CD4-positive, alpha-beta T cell treated with Interleukin-10 for 1 hour (primary cell): ENCODE measurements at regions not wholly inside any gene's neighbourhood (a gene's known extent, or its start where the extent isn't known, plus 50 kb on each side); places are given as distances from the start of the nearest gene placed in this dataset.
"Not testable (repeated sequence)": the region's sequence is repeated elsewhere in the genome, so short reads cannot be mapped to it uniquely, and the experiment has no call there.

Experiments
- DNase-seq: peaks from one replicate; pipeline ENCODE4 v3.0.0-alpha.2; 2020

DNA sequence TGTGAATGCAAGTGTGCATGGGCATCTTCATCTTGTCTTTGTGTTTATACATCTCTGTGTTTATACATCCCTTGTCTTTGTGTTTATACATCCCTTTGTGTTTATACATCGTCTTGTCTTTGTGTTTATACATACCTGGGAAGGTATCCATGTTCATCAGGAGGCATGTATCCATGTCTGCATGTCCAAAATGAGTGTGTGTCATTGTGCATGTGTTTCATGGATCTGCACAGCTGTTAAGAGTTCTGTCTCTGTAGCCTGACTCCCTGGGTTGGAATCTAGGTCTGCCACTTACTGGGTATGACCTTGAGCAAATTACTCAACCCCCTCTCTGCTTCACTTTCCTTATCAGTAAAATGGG is 50.1 kb upstream of the SIRPA start:
- DNase-seq, result no peak

DNA sequence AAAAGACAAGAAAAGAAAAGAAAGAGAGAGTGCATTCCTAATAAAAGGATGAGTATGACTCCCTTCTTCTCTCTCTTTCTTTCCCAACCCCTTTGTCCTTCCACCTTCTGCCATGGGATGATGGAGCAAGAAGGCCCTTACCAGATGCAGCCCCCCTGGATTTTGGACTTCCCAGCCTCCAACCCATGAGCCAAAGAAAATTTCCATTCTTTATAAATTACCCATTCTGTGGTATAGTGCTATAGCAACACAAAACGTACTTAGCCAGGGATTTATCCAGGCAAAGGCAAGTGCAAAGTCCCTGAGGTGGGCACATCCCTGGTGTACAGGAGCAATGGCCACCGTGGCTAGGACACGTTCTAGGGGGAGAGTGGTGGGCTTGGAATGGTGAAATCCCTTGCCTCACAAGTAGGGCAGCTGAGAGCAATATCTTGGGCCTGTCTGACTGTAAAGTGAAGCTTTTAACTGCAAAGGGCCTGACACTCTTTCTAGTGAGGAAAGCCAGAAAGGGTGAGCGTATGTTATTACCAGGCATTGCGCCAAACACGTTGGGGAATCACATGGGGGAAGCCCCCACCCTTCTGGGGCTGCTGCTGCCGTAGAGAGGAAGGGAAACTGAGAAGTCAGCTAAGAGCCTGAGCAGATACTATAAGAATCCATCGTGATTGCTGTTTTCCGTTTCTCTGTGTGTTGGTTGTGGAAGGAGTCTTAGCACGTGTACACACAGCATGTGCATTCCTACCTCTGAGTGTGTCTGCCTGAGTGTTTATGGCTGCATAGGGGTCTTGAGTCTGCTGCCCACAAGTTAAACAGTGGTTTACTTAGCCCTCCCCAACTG is 50.7 kb upstream of the SIRPA start:
- DNase-seq, result peak; percentile 15

DNA sequence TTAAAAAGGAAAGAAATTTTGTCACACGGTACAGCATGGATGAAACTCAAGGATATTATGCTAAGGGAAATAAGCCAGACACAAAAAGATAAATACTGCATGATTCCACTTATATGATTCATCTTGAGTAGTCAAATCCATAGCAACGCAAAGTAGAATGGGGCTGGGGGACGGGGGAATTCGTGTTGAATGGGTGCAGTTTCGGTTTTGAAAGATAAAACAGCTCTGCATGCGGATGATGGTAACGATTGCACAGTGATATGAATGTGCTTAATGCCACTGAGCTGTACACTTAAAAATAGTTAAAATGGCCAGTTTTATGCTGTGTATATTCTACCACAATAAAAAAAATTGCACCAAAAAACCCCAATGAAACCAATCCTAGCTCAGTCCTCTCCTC is 52.9 kb upstream of the SIRPA start:
- DNase-seq, result no peak

GRCh38 chr20:1841554-1842140 is 53.6 kb upstream of the SIRPA start:
- no peak for DNase-seq

GRCh38 chr20:1840817-1841553 is 54.2 kb upstream of the SIRPA start:
- DNase-seq, result no peak

GRCh38 chr20:1839376-1840317 is 55.6 kb upstream of the SIRPA start:
- not testable (repeated sequence) for DNase-seq

DNA sequence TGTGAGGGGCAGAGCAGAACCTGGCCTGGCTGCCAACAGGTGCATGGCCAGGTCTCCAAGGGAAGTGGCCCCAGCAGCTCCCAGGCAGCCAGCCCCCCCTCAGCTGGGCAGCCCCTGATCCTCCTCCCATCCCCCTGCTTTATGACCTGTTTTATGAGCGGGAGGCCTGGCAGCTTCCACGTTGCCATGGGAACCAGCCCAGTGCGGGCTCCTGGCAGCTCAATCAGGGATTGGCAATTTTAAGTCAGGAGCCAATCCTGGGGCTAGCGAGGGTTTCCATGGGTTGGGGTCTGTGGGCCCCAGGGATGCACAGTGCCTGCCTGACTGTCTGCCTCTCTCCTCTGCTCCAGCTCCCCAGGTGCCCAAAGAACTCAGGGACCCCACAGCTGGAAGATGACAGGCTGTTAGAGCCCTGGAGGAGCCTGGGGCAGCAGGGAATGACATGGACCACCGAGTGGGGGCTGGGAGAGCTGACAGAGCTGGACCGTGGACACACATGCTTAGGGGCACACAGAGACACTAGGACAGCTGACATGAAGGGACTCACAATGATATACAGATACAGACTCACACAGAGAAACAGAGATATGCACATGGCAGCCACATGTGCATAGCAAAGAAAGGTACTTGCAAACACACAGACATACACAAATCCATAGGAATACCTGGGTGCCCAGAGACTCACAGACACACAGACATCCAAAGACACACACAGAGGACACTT is 56.5 kb upstream of the SIRPA start:
- DNase-seq, result no peak

DNA sequence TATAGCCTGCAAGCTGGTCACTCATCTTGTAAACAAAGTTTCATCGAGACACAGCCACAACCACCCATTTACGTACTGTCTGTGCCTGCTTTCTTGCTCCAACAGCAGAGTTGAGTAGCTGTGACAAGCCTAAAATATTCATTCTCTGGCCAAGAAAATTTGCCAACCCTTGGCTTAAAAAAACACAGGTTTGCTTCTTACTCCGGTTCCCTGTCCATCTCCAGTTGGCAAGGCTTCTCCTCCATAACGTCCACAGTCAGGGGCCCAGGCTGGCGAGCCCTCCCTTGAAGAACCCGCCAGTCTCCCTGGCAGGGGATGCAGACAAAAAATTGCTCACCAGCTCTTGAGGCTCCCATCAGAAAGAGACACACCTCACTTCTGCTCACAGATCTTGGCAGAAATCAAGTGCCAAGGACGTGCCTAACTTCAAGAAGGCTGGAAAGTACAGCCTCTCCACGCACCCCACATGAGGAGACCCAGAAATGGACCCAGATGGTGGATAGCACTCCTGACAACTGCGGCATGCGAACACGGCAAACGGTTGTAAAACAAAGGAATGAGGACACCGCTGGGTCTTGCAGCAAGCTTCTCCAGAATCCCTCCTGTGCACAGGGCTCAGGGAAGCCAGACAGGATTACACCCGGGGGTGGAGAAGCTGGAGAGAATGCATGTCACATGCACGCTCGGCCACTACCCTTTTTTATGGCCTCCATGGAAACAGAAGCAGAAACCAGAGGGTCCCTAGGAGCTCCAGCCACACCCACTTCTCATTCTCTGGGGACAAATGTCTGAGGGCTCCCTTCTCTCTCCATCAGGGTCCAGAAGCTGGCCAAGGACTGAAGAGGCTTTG is 59.8 kb upstream of the SIRPA start:
- no peak for DNase-seq

DNA sequence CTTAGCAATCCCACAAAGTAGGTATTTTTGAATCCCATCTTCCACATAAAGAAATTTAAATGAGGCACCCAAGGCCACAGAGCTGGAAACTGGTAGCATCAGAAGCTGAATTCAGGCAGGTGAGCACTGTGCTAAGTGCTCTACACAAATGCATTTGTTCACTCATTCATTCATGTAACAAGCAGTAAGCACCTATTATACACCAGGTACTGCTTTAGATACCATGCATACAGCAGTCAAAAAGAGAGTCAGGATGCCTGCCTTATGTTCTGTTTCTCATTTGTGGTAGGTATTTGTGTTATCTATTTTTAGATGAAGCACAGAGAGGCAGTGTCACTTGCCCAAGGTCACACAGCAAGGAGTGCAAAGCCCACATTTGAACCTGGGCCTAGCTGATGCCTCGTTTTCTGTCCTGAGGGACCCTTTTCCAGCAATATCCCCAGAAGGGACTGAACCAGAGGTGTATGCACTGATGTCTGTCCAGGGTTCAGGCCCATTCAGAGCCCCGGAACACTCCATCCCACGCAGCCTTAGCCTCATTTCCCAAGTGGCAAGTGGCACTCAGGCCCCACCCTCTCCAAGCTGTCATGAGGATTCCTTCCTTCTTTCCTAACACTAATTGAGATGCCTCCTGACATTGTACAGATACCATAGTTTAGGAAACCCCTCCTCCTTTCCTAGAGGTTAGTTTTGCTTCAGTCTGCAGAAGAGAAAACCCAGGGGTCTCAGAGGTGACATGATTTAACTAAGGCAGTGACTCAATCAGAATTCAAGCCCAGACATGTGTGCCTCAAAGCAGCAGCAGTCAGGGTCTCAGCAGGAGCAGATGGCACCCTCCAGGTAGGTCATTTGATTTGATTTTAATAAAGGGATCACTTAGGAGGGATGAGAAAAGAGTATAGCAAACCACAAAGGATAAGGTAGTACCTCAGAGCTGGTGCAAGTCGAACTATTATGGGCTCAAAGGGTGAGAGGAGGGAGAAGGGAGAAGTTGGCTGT is 61.2 kb upstream of the SIRPA start:
- no peak for DNase-seq

- DNase-seq, result no peak
Observed at GRCh38 chr20:1833216-1833615, 62.0 kb upstream of the SIRPA start.

DNA sequence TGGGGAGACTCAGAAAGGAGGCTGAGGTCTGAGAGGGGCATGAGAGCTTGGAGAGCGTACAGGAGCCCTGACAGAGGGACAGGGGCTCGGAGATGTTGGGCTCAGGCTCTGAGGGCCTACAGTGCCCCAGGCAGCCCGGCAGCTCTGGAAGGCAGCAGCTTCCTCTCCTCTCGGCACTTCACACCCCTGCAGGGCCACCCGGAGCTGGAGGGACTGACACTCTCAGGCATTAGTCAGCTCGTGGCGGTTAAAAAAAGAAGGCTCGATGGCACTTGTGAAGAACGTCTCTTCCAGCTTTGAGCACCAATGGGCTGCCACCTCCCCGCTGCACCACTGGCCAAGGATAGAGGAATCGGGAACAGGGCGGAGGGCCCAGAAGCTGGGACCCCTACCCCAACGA is 62.6 kb upstream of the SIRPA start:
- no peak for DNase-seq

- DNase-seq, result no peak
Observed at GRCh38 chr20:1831606-1832005, 63.6 kb upstream of the SIRPA start.

DNA sequence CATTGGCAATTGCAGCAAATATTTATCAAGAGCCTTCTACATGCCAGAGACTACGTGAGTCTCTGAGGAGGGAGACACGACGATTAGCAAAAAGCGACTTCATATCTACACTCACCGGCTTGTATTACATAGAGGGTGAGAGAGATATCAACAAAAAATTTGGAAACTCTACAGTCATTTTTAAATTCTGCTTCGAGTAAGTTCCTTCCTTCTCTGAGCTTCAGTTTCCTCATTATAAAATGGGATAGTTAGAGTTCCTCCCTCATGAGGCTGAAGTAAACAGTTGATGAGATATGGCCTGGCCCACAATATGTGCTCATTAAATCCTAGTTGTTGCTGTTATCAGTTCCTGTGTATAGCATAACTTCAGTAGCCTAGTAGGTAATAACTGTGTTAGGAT is 64.1 kb upstream of the SIRPA start:
- no peak for DNase-seq

DNA sequence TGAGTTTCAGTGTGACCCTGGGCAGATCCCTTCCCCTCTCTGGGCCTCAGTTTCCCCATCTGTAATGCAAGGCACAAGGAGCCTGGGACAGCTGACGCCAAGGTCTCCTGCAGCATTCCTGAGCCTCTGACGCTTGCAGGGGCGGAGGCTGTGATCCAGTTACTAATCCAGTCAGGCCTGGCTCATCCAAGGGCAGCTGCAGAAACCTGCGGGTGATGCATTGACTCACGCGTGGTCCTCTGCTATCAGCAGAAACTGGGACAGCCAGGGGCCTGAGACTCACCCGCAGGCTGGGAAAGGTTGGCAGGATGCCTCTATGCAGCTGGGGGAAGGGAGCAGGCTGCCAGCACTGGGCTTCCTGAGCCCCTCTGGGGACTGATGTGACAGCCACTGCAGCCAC is 65.0 kb upstream of the SIRPA start:
- DNase-seq, result no peak

DNA sequence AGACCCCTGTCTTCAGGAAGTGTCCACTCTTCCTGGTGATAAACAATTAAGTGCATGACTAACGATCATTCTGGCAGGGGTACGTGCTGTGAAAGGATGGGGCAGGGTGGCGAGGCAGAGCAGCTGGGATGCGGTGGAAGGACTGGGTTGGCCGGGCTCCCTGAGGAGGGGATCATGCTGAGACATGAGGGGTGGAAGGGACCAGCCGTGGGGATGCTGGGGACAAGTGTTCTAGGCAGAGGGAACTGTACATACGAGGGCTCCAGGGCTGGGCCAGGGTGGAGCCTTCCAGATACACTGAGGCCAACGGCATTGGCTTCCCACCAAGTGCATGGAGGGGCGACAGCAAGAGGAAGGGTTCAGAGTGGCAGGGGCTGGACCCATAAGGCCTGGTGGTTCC is 65.7 kb upstream of the SIRPA start:
- DNase-seq, result no peak

- DNase-seq, result no peak
Observed at GRCh38 chr20:1828786-1829131, 66.4 kb upstream of the SIRPA start.

DNA sequence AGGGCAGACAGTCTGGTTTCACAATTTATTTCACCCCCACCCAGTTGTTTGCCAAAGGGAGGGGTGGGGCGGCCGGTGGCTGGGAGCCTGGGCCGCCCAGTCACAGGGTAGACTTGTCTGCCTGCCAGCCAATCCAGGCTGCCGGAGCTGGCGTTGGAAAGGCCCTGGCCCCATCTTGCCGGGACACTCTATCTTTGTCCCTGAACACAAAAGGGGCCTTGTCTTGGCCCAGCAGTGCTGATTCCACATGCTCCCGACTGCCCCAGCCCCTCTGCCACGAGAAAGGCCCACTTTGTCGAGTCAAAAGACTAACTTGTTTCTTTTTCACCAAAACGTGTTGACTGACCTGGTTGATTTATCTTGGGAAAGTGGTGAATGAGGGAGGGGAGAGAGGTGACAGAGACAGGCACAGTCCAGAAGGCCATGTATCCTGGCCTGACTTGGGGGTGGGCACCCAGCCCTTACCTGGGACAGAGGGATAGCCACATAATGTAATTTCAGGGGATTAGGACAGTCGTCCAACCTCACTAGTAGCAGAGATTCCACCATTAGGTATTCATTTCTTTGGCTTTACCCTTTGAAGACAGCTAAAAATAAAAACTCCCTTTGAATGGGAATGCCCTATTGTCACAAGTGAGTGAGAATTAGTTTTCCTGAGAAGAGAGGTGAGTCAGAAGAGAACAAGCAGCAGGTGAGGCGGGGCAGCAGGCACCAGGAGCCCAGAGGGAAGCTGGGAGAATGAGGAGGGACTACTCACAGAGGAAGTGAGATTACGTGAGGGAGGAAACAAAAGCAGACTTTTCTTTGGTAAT is 67.0 kb upstream of the SIRPA start:
- DNase-seq, result no peak

DNA sequence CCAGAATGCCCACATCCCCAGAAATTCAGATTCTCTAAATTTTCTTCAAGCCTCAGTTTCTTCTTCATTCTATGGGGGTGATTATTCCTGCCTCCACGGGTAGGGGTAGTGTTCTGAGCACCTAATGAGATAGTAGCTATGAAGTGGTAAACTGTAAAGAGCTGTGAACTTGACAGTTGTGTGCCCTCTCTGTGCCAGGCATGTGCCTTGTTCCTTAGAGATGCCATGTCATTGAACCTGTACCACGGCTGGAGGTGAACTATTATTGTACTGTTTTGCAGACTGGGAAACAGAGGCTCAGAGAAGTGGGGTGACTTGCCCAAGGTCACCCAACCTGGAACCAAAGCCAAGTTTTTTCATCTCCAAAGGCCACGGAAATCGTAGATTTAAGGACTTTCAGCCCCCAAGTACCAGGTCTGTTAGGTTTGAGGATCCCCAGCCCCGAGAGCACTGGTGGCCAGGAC is 67.7 kb upstream of the SIRPA start:
- DNase-seq, result no peak

GRCh38 chr20:1825938-1826445 is 69.2 kb upstream of the SIRPA start:
- DNase-seq, result no peak
